HPDE6-E6E7 (cell line): ENCODE measurements at regions not wholly inside any gene's neighbourhood (a gene's known extent, or its start where the extent isn't known, plus 50 kb on each side); places are given as distances from the start of the nearest gene placed in this dataset.

Experiments used
- DNase-seq: peaks from one replicate; pipeline ENCODE4 v3.0.0; 2011; ENCODE audit warnings: missing footprints; ENCODE audit errors: extremely low spot score

DNA sequence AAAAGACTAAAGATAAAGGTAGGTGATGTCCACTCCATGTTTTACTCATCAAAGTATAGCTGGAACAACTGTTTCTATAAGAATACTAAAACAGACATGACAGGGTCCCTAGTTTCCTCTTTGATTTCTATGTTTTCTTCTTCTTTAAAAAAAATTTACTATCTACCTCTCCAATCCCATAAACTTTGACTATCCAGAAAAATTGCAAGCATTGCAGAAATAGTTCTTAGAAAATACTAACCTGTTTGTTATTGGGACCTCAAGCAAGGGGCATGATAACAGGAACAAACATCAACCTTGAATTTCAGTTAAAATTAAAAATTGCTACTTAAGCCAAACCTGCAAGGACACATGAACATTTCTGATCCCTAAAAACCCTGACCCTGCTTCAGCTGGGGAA lies 1226.5 kb downstream of the C4orf33 start:
- DNase-seq: no peak

GRCh38 chr4:130329036-130329435 lies 1233.1 kb downstream of the C4orf33 start:
- no peak for DNase-seq

DNA sequence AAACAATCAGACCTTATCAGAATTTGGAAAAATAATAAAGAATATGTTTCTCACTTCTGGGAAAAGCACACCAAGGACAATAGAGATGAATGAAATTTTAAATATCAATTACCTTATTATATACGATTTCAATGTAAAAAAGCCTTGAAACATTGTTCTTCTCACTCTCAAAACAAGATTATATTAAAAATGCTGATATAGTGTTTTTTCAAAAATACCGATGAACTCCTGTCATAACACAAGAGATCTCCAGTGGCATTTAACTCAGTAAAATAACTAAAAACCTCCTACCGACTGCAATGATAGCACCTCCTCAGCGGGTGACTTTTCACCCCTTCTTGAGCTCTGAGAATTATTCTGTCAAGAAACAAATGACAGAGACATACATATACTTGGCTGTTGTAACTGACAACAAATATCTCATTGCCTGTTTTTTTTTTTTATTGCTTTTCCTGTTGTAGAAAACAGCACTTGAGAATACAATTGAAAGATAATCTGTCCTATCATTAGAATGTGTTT lies 1237.3 kb downstream of the C4orf33 start:
- no peak for DNase-seq

DNA sequence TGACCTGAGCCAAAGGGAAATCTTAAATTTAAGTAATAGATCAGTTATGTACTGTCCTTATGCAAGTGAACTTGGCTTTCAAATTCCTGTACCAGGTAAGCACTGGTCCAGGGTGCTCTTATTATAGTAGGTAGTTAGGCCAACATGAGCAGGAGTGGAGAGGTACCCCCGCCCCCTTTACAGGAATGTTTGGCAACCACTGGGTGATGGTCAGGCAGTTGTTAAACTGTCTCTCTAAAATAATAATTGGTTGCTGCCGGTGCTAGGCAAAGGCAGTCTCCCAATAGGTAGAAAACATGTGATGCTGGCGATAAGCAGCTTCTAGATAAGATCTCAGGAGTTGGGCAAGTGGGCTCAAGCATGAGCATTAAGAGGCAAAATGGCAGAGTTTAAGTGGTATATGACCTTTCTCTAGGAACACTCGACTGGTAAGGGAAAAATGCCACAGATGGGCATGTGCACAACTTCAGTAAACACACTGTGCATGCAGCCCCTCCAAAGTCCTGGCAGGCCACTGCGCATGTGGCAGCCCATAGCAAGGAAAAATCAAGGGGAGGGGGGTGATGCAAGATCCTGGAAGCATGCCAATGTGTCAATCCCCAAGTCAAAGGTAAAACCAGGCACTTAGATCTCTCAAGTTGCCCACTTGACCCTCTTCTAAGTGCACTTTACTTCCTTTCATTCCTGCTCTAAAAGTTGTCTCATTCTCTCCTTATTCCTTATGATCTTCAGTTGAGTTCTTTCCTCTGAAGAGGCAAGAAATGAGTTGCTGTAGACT lies 1239.7 kb downstream of the C4orf33 start:
- DNase-seq: no peak

- DNase-seq: peak; percentile 7
These were observed 1240.7 kb downstream of the C4orf33 start for GRCh38 chr4:130336585-130337217.

- no peak for DNase-seq
These were observed 1242.9 kb downstream of the C4orf33 start for GRCh38 chr4:130338851-130339250.

GRCh38 chr4:130349745-130350144 lies 1253.8 kb downstream of the C4orf33 start:
- DNase-seq: no peak

DNA sequence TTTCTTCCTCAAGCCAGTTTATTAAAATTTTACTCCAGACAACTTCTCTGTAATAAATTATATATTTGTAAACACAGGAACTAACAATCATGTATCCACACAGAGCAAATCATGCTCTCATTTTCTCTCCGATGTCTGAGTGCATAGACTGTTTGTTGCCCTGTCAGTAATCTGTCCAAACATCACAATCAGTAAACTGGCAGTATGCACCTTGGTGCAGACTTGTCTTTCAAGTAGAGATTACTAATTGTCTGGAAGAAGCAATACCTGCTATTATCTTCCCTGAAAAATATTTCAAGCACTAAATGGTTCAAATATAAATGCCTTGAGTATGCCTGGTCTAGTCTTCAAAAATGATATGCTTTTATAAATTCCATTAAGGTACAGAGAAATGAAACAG lies 1260.9 kb downstream of the C4orf33 start:
- DNase-seq: no peak

- peak; percentile 5 for DNase-seq
These were observed 1263.6 kb downstream of the C4orf33 start for GRCh38 chr4:130359542-130359941.

DNA sequence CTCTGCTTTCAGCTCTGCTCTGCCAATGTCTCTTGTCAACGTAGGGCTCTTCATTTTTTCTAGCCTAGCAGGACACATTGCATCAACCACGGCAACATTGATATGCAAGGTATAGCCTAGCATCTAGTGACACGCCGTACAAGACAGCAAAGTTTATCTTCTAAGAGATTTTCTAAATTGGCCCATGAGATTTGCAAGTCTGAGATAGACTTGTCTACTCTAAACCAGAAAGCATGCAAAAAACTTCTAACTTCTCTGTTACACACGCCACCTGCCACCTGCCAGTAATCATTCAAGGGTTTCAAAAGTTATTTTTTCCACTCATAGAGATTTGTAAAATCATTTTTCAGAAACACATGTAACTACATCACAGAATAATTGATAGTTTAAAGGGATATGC lies 1265.7 kb downstream of the C4orf33 start:
- DNase-seq: no peak

DNA sequence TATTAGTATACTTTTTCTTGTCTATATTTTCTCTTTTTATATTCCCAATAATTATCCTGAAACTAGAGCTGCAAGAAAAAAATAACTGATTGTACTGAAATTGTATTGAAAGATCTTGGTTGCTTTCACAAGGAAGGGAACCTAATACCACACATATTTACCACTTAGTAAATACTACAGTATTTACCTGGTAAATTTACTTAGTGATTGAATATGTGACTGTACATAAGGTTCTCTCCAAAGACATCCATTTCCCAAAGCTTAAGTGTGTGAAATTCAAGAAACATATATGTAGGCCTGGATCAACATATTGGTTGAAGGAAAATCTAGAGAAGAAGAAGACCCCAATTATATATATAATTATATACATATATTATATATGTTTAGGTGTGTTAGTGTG lies 1272.7 kb downstream of the C4orf33 start:
- DNase-seq: no peak

DNA sequence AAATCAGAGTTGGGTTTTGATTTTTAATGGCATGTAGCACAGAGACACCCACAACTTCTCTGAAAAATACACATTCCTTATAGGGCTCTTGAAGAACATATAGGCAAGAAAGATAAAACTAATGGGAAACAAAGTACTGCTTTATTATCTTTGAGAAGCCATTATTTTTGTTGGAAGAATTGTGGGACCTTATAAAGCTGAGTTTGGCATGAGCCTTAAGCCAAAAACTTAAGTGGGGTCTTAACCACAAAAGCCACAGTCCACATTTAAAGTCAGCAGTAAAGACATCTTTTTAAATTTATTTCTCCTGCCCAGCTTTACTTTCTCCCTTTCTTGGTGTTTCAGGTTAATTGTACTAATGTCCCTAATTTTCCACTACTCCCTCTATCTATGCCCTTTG lies 1297.3 kb downstream of the C4orf33 start:
- DNase-seq: no peak

GRCh38 chr4:130393642-130394041 lies 1297.7 kb downstream of the C4orf33 start:
- no peak for DNase-seq

GRCh38 chr4:130395871-130396270 lies 1299.9 kb downstream of the C4orf33 start:
- DNase-seq: peak; percentile 28

DNA sequence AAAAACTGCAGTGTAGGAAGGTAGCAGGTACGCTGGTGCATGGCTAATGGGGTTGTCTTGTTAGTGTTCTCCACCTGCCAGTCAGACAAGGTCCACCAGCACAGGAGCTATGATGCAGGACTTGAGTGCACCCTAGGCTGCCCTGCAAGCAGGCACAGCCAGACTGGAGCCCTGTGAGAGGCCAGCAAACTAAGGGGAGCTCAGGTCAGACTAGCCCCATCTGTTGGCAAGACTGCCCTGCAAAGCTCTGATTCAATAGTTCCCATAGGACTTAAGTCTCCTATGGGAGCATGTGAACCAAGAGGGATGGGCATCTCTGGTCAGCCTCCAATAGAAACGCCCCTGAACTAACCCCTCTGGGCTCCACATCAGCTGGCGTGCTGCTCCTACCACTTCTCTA lies 1307.3 kb downstream of the C4orf33 start:
- no peak for DNase-seq

GRCh38 chr4:130416228-130416627 lies 1320.3 kb downstream of the C4orf33 start:
- DNase-seq: no peak

DNA sequence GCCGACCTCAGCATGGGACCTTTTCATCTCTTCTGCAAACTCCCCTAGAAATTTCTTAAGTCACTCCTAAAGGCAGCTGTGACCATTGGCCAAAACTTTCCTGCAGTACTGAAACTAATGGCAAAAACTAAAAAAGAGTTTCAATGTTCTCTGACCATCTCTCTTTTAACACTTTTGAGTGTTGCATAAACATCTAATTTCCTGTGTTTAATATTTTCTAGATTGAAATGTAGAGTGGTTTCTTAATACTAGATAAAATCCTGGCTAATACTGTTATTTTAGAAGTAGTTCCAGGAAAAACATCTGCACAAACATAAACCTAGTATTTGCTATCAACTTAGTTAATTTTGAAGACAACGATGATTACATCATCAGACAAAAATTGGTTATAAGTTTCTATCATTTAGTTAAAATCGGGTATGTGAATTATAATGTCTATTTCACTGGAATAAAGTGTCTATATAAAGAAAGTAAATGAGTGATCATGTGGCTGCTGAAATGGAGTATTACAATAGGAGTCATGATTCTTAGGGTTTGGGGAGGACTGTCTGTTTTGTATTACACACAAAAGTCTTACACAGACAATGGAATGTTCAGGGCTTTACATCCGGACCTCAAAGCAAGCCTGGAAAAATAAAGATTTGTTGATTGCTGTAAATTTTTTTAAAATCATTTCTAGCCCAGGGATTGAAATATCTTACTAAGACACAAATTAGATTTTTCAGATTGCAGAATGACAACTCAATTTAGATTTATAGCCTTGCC lies 1323.4 kb downstream of the C4orf33 start:
- DNase-seq: no peak

DNA sequence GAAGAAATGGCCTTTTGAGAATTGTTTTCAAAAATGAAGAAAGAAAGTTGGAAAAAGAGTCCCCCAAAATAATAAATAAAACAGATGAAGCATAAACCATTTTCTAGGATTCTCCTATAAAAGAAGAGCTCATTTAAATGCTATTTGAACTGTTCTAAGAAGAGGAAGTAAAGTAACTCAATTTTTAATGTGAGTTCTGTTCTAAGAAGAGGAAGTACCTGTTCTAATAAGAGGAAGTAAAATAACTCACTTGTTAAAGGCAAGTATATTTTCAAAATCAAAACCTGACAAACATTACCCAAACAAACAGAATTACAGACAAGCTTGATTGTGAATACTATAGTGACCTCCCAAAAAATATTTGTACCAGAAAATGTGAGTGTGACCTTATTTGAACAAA lies 1326.3 kb downstream of the C4orf33 start:
- DNase-seq: no peak

- peak; percentile 9 for DNase-seq
These were observed 1328.3 kb downstream of the C4orf33 start for GRCh38 chr4:130424211-130424610.

DNA sequence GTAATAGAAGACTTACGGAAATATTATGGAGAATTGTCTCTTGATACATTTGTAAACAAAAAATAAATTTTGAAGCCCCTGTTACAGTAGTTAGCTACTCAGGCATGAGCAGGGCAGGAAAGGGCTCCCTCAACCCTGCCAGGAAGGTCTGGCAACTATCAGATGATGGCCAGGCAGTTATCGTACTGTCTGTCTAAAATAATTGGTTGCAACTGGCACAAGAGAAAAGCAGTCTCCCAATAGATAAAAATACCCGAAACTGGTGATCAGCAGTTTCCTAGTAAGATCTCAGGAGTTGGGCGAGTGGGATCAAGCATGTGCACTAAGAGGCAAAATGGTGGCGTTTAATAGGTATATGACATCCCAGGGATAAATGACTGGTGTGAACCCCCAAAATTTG lies 1336.3 kb downstream of the C4orf33 start:
- DNase-seq: no peak

DNA sequence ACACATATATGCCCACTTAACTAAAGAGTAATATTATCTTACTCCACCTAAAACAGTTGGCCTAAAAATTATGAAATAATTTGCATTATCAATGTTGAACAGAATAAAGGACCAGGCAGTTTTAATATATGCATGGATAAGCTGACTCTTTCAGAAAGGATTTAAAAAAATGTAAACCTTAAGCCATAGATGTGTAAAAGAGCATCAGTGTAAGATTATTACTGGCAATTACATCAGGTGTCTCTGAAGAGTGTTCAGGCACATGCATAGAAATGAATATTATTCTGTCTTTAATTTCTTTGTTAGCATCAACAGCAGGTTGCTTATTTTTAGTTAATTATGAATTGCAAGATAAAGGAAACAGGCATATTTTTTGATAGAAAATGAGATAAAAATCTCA lies 1353.8 kb downstream of the C4orf33 start:
- DNase-seq: no peak

- no peak for DNase-seq
These were observed 1372.4 kb downstream of the C4orf33 start for GRCh38 chr4:130468340-130468739.

DNA sequence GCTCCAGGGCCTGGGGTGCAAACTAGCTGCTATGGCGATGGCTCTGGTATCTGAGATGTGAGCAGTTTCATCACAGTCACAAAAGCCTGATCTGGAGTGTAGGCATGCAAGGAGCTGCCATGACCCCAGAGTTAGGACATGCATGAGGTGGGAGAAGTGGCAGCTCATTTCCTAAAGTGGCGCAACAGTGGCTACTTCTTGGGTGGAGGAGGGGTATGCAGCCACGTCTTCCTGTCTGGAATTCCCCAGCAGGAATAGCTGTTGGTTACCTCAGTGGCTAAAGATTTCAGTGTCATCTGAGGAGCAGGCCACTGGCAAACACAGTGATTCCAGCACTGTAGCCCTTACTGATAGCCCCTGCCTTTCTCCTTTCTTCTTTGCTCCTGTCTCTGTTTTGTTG lies 1382.5 kb downstream of the C4orf33 start:
- no peak for DNase-seq
